ENCODE measurements at regions not wholly inside any gene's neighbourhood (a gene's known extent, or its start where the extent isn't known, plus 50 kb on each side); places are given as distances from the start of the nearest gene placed in this dataset.

DNA sequence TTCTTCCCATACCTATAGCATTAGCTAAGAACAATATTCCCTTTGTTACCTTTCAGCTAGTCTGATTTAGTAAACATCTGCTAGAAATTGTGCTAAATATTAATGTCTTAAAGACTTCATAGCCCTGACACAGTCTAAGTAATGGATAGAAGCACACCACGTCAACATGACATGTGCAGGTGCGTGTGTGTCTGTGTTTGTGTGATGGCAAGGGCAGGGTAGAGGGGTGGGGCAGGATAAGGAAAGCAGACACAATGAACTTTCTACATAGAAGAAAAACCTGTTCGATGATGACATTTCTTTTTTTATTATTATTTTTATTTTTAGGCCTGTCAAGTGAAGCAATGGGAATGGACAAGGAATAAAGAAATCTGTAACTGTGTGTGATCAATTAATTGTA, 223.3 kb downstream of the NOL4 start:
- no peak overlapping the region for H2AFZ ChIP-seq (ENCODE audit: low read depth, low read length)
- WGBS, result 100% methylated on average over 2 of the region's 3 CpGs
- no peak overlapping the region for H3K9ac ChIP-seq (ENCODE audit: low read length)
- H3K14ac ChIP-seq (ENCODE audit: low read length in 2 of 2), result no peak overlapping the region
- H4K8ac ChIP-seq (ENCODE audit: low read length), result no peak overlapping the region
- no peak overlapping the region for H2BK15ac ChIP-seq (ENCODE audit: low read depth, poor library complexity, severe bottlenecking)
- no peak overlapping the region for H2BK120ac ChIP-seq (ENCODE audit: low read depth, low read length)
- H3K4me3 ChIP-seq (ENCODE audit: insufficient read depth in 1 of 2, low read depth in 1 of 2, low read length in 2 of 2), result no peak overlapping the region
- H2AK5ac ChIP-seq (ENCODE audit: low read length, severe bottlenecking), result no peak overlapping the region
- H3K18ac ChIP-seq (ENCODE audit: low read depth in 1 of 2, low read length in 2 of 2), result no peak overlapping the region
- no peak overlapping the region for H2BK5ac ChIP-seq (ENCODE audit: low read depth, low read length, poor library complexity, severe bottlenecking)
- no peak overlapping the region for H2BK12ac ChIP-seq (ENCODE audit: low read length in 2 of 2)
- no peak overlapping the region for H3K4me2 ChIP-seq (ENCODE audit: low read length, poor library complexity, severe bottlenecking)
- H3K4me1 ChIP-seq (ENCODE audit: control insufficient read depth, insufficient read depth, low read depth, low read length), result no peaks in the 10 kb centered on the region
- no peak overlapping the region for H3K27ac ChIP-seq (ENCODE audit: low read length, poor library complexity, severe bottlenecking)
- no peak for DNase-seq
- no peak overlapping the region for H4K91ac ChIP-seq (ENCODE audit: low read length)
- peaks cover 8% of the 10 kb centered on the region for H3K9me3 ChIP-seq (ENCODE audit: control insufficient read depth, low read length)
- H3K23ac ChIP-seq (ENCODE audit: low read length in 2 of 2), result no peak overlapping the region
- no peak overlapping the region for H3K4ac ChIP-seq (ENCODE audit: low read depth in 1 of 2, low read length in 2 of 2)
- no peaks in the 10 kb centered on the region for H3K79me1 ChIP-seq (replicated peaks; ENCODE audit: low read length, poor library complexity, severe bottlenecking)
- no peaks in the 10 kb centered on the region for H3K36me3 ChIP-seq (ENCODE audit: control insufficient read depth in 1 of 2, insufficient read depth in 2 of 2, low read depth in 1 of 2, low read length in 2 of 2)
- H3K27me3 ChIP-seq (ENCODE audit: control insufficient read depth in 1 of 2, insufficient read depth in 1 of 2, low read length in 2 of 2), result no peaks in the 10 kb centered on the region

DNA sequence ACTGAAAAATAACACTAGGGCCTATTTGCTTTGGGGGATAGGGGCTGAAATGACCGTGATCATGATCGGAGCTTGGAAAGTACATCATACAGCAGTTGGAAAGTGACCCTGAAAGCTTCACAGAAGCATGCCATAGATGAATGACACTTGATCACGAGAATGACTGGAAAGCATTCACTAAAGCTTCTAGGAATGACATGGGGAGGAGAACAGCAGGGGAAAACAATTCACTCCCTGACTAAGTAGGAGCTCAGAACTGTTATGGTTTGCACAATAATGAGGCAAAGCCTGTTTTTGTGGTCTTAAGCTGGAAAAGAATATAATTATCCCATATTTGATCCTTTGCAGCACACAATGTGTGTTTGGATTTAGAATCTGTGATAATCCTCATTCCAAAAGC, 237.5 kb downstream of the NOL4 start:
- no peaks in the 10 kb centered on the region for H3K36me3 ChIP-seq (ENCODE audit: control insufficient read depth in 1 of 2, insufficient read depth in 2 of 2, low read depth in 1 of 2, low read length in 2 of 2)
- H3K23ac ChIP-seq (ENCODE audit: low read length in 2 of 2), result no peak overlapping the region
- H3K79me1 ChIP-seq (replicated peaks; ENCODE audit: low read length, poor library complexity, severe bottlenecking), result no peaks in the 10 kb centered on the region
- H4K8ac ChIP-seq (ENCODE audit: low read length), result no peak overlapping the region
- H2AK5ac ChIP-seq (ENCODE audit: low read length, severe bottlenecking), result no peak overlapping the region
- no peak overlapping the region for H3K9ac ChIP-seq (ENCODE audit: low read length)
- H3K27ac ChIP-seq (ENCODE audit: low read length, poor library complexity, severe bottlenecking), result no peak overlapping the region
- WGBS, result 73% methylated on average over 3 of the region's 3 CpGs
- H2AFZ ChIP-seq (ENCODE audit: low read depth, low read length), result no peak overlapping the region
- H3K9me3 ChIP-seq (ENCODE audit: control insufficient read depth, low read length), result no peaks in the 10 kb centered on the region
- no peak overlapping the region for H3K4me2 ChIP-seq (ENCODE audit: low read length, poor library complexity, severe bottlenecking)
- no peak overlapping the region for H3K4ac ChIP-seq (ENCODE audit: low read depth in 1 of 2, low read length in 2 of 2)
- H4K91ac ChIP-seq (ENCODE audit: low read length), result no peak overlapping the region
- no peak overlapping the region for H3K18ac ChIP-seq (ENCODE audit: low read depth in 1 of 2, low read length in 2 of 2)
- no peak overlapping the region for H2BK12ac ChIP-seq (ENCODE audit: low read length in 2 of 2)
- H3K27me3 ChIP-seq (ENCODE audit: control insufficient read depth in 1 of 2, insufficient read depth in 1 of 2, low read length in 2 of 2), result no peaks in the 10 kb centered on the region
- no peaks in the 10 kb centered on the region for H3K4me1 ChIP-seq (ENCODE audit: control insufficient read depth, insufficient read depth, low read depth, low read length)
- H3K14ac ChIP-seq (ENCODE audit: low read length in 2 of 2), result no peak overlapping the region
- no peak overlapping the region for H3K4me3 ChIP-seq (ENCODE audit: insufficient read depth in 1 of 2, low read depth in 1 of 2, low read length in 2 of 2)
- no peak overlapping the region for H2BK5ac ChIP-seq (ENCODE audit: low read depth, low read length, poor library complexity, severe bottlenecking)
- H2BK120ac ChIP-seq (ENCODE audit: low read depth, low read length), result no peak overlapping the region
- DNase-seq, result no peak
- no peak overlapping the region for H2BK15ac ChIP-seq (ENCODE audit: low read depth, poor library complexity, severe bottlenecking)

DNA sequence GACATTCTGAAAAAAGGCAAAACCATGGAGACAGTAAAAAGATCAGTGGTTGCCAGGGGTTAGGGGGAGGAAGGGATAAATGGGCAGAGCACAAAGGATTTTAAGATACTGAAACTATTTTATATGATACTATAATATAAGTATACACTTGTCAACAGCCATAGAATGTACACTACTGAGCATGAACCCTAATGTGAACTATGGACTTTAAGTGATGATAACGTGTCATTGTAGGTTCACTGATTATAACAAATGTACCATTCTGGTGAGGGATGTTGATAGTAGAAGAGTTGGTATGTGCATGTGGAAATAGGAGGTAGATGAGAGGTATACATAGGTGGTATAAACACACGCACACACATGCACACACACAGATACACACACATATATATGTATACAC, 241.6 kb downstream of the NOL4 start:
- no peak overlapping the region for H4K8ac ChIP-seq (ENCODE audit: low read length)
- no peak overlapping the region for H2BK15ac ChIP-seq (ENCODE audit: low read depth, poor library complexity, severe bottlenecking)
- H3K79me1 ChIP-seq (replicated peaks; ENCODE audit: low read length, poor library complexity, severe bottlenecking), result no peaks in the 10 kb centered on the region
- no peak overlapping the region for H2BK12ac ChIP-seq (ENCODE audit: low read length in 2 of 2)
- no peak overlapping the region for H2AK5ac ChIP-seq (ENCODE audit: low read length, severe bottlenecking)
- no peak overlapping the region for H4K91ac ChIP-seq (ENCODE audit: low read length)
- WGBS, result 100% methylated on average over 1 of the region's 2 CpGs
- no peaks in the 10 kb centered on the region for H3K4me1 ChIP-seq (ENCODE audit: control insufficient read depth, insufficient read depth, low read depth, low read length)
- no peaks in the 10 kb centered on the region for H3K27me3 ChIP-seq (ENCODE audit: control insufficient read depth in 1 of 2, insufficient read depth in 1 of 2, low read length in 2 of 2)
- no peaks in the 10 kb centered on the region for H3K9me3 ChIP-seq (ENCODE audit: control insufficient read depth, low read length)
- no peak overlapping the region for H3K4me3 ChIP-seq (ENCODE audit: insufficient read depth in 1 of 2, low read depth in 1 of 2, low read length in 2 of 2)
- H3K18ac ChIP-seq (ENCODE audit: low read depth in 1 of 2, low read length in 2 of 2), result no peak overlapping the region
- no peak overlapping the region for H2AFZ ChIP-seq (ENCODE audit: low read depth, low read length)
- no peaks in the 10 kb centered on the region for H3K36me3 ChIP-seq (ENCODE audit: control insufficient read depth in 1 of 2, insufficient read depth in 2 of 2, low read depth in 1 of 2, low read length in 2 of 2)
- no peak overlapping the region for H3K4ac ChIP-seq (ENCODE audit: low read depth in 1 of 2, low read length in 2 of 2)
- no peak overlapping the region for H2BK120ac ChIP-seq (ENCODE audit: low read depth, low read length)
- no peak overlapping the region for H3K23ac ChIP-seq (ENCODE audit: low read length in 2 of 2)
- H2BK5ac ChIP-seq (ENCODE audit: low read depth, low read length, poor library complexity, severe bottlenecking), result no peak overlapping the region
- no peak for DNase-seq
- no peak overlapping the region for H3K9ac ChIP-seq (ENCODE audit: low read length)
- no peak overlapping the region for H3K27ac ChIP-seq (ENCODE audit: low read length, poor library complexity, severe bottlenecking)
- no peak overlapping the region for H3K14ac ChIP-seq (ENCODE audit: low read length in 2 of 2)
- H3K4me2 ChIP-seq (ENCODE audit: low read length, poor library complexity, severe bottlenecking), result no peak overlapping the region

DNA sequence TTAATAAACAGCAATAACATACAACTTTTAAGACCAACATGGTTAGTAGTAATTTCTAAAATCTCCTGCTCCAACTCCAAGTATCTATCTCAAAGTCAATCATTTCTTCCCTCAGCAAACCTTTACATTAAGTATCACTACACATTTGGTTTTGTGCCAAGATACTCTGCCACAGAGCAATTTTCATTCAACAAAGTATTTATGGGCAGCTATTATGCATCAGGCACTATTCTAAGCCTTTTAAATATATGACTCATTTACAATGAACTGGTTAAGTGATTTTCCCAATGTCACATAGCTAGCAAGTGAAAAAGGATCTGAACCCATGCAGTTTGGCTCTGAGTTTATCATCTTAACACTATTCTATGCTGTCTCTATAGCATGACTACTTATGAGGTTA, 264.3 kb downstream of the NOL4 start:
- H4K91ac ChIP-seq (ENCODE audit: low read length), result no peak overlapping the region
- no peaks in the 10 kb centered on the region for H3K27me3 ChIP-seq (ENCODE audit: control insufficient read depth in 1 of 2, insufficient read depth in 1 of 2, low read length in 2 of 2)
- no peaks in the 10 kb centered on the region for H3K36me3 ChIP-seq (ENCODE audit: control insufficient read depth in 1 of 2, insufficient read depth in 2 of 2, low read depth in 1 of 2, low read length in 2 of 2)
- H3K4ac ChIP-seq (ENCODE audit: low read depth in 1 of 2, low read length in 2 of 2), result no peak overlapping the region
- H2AK5ac ChIP-seq (ENCODE audit: low read length, severe bottlenecking), result no peak overlapping the region
- no peak overlapping the region for H2BK15ac ChIP-seq (ENCODE audit: low read depth, poor library complexity, severe bottlenecking)
- H3K4me2 ChIP-seq (ENCODE audit: low read length, poor library complexity, severe bottlenecking), result no peak overlapping the region
- no peak overlapping the region for H3K4me3 ChIP-seq (ENCODE audit: insufficient read depth in 1 of 2, low read depth in 1 of 2, low read length in 2 of 2)
- H2BK12ac ChIP-seq (ENCODE audit: low read length in 2 of 2), result no peak overlapping the region
- H3K9ac ChIP-seq (ENCODE audit: low read length), result no peak overlapping the region
- no peak overlapping the region for H3K14ac ChIP-seq (ENCODE audit: low read length in 2 of 2)
- H2BK120ac ChIP-seq (ENCODE audit: low read depth, low read length), result no peak overlapping the region
- no peak overlapping the region for H4K8ac ChIP-seq (ENCODE audit: low read length)
- no peak overlapping the region for H3K23ac ChIP-seq (ENCODE audit: low read length in 2 of 2)
- no peak overlapping the region for H3K18ac ChIP-seq (ENCODE audit: low read depth in 1 of 2, low read length in 2 of 2)
- no peak for DNase-seq
- H3K4me1 ChIP-seq (ENCODE audit: control insufficient read depth, insufficient read depth, low read depth, low read length), result no peaks in the 10 kb centered on the region
- no peak overlapping the region for H3K27ac ChIP-seq (ENCODE audit: low read length, poor library complexity, severe bottlenecking)
- no peak overlapping the region for H2AFZ ChIP-seq (ENCODE audit: low read depth, low read length)
- H3K9me3 ChIP-seq (ENCODE audit: control insufficient read depth, low read length), result no peaks in the 10 kb centered on the region
- no peak overlapping the region for H2BK5ac ChIP-seq (ENCODE audit: low read depth, low read length, poor library complexity, severe bottlenecking)
- no peaks in the 10 kb centered on the region for H3K79me1 ChIP-seq (replicated peaks; ENCODE audit: low read length, poor library complexity, severe bottlenecking)

All from mesenchymal stem cell (in vitro differentiated cells and primary cell).